ENCODE measurements at regions not wholly inside any gene's neighbourhood (a gene's known extent, or its start where the extent isn't known, plus 50 kb on each side); places are given as distances from the start of the nearest gene placed in this dataset.

DNA sequence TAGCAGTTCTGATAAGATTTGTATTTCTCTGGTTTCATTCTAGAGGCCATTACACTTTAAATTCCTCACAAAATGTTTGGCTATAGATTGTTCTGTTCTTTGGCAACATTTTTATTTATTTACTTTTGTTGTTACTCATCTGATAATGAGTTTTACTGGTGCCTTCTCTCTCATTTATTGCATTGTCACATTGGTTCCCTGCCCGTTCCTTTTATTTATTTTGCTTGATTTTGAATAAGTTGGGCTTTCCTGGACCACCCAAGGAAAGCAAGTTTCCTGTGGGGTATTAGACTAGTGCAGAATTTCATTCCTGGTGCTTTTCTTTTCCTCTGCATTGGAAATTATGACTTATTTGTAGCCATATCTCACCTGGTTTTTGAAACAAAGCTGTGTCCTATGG is 232.0 kb downstream of the SOCS6 start:
- H3K4me3 ChIP-seq (ENCODE audit: control insufficient read depth, low read depth, low read length): no peak overlapping the region
- DNase-seq (ENCODE audit: low read depth): no peak
- TF ChIP-seq, protein P1, sequence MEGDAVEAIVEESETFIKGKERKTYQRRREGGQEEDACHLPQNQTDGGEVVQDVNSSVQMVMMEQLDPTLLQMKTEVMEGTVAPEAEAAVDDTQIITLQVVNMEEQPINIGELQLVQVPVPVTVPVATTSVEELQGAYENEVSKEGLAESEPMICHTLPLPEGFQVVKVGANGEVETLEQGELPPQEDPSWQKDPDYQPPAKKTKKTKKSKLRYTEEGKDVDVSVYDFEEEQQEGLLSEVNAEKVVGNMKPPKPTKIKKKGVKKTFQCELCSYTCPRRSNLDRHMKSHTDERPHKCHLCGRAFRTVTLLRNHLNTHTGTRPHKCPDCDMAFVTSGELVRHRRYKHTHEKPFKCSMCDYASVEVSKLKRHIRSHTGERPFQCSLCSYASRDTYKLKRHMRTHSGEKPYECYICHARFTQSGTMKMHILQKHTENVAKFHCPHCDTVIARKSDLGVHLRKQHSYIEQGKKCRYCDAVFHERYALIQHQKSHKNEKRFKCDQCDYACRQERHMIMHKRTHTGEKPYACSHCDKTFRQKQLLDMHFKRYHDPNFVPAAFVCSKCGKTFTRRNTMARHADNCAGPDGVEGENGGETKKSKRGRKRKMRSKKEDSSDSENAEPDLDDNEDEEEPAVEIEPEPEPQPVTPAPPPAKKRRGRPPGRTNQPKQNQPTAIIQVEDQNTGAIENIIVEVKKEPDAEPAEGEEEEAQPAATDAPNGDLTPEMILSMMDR (IDR thresholded peaks at IDR 0.05; ENCODE audit: control insufficient read depth, insufficient read depth, low read depth, low read length, missing control alignments): no peak

DNA sequence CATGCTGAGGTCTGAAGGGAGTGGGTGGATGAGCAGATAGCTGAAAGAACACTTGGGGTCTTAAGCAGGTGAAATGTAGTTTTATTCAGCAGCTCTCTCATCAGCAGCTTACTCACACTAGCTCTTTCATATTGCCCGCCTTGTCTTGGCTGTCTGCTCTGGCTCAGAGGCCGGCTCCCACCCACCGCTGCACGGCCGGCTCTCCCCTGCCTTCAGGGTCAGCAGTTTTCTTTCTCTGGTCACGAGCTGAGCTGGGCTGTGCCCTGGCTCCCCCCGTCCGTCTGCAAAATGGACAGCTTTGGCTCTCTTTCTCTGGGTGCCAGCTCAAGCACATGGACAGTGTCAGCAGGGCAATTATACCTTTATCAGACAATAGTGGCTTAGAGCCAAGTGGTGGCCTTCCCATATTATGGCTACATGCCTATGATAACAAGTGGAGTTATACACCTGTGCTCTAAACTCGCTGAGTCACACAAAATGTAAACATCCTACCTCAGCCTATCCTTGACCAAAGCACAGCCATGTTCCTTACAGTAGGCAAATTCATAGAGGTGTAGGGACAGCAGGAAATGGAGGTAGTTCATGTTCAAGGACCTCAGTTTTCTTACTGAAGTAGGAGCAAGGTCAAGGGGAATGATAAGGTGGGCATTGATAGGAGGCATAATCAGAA is 224.8 kb downstream of the SOCS6 start:
- H3K4me3 ChIP-seq (ENCODE audit: control insufficient read depth, low read depth, low read length): no peak overlapping the region
- no peak for DNase-seq (ENCODE audit: low read depth)
- TF ChIP-seq, protein P1 (IDR thresholded peaks at IDR 0.05; ENCODE audit: control insufficient read depth, insufficient read depth, low read depth, low read length, missing control alignments): no peak

DNA sequence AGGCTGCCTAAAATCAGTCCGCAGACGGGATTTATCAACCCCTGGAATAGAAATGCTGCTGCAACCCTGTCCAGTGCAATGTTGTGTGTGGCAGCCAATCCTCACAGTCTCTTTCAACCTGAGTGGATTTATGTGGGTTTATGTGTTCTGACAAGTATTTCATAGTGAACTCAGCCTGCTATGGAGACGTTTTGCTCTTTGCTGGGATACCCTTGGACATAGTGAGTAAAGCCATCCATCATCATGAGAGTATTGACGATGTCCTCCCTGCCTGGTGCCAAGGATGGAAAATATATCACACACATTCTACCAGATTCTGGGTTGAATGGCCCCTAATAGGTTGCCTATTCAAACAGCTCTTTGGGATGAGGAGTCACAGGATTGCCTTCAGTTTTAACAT is 219.1 kb downstream of the SOCS6 start:
- TF ChIP-seq, protein P1 (IDR thresholded peaks at IDR 0.05; ENCODE audit: control insufficient read depth, insufficient read depth, low read depth, low read length, missing control alignments): no peak
- H3K4me3 ChIP-seq (ENCODE audit: control insufficient read depth, low read depth, low read length): no peak overlapping the region
- DNase-seq (ENCODE audit: low read depth): no peak

DNA sequence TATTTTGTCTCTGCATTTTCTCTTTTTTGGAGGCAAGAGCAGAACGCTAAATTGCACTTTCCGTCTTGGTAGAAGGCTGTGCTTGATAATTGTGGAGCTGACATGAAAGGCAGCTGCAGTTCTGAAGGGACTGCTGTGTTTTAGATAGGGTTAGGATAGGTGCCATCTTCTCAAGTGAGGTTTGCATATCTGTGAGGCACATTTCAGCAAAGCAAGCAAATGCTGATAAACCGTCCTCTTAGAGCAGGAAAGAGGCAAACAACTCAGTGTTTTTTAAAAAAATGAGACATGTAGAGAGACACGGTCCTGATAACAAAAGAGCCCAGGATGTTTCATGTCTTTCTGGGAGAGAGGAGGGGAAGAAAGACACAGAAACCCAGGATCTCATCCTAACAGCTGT is 217.7 kb downstream of the SOCS6 start:
- H3K4me3 ChIP-seq (ENCODE audit: control insufficient read depth, low read depth, low read length): no peak overlapping the region
- TF ChIP-seq, protein P1 (IDR thresholded peaks at IDR 0.05; ENCODE audit: control insufficient read depth, insufficient read depth, low read depth, low read length, missing control alignments): no peak
- no peak for DNase-seq (ENCODE audit: low read depth)

DNA sequence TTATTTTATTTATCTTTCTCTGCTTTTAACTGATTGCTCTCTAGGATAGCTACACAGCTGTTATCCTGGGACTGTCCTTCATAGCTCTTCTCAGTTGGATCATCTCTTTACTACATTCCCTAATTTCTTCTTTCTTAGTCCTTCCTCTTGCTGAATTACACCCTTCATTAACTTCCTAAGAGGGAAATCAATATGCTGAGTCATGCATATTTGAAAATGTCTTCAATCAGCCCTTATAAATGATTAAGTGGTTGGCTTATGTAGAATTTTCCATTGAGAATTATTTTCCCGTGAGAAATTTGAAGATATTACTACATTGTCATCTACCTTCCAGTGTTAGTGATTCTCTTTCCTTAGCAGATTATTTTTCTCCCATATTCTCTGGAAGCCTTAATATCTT is 214.2 kb downstream of the SOCS6 start:
- TF ChIP-seq, protein P1 (IDR thresholded peaks at IDR 0.05; ENCODE audit: control insufficient read depth, insufficient read depth, low read depth, low read length, missing control alignments): no peak
- DNase-seq (ENCODE audit: low read depth): no peak
- no peak overlapping the region for H3K4me3 ChIP-seq (ENCODE audit: control insufficient read depth, low read depth, low read length)

DNA sequence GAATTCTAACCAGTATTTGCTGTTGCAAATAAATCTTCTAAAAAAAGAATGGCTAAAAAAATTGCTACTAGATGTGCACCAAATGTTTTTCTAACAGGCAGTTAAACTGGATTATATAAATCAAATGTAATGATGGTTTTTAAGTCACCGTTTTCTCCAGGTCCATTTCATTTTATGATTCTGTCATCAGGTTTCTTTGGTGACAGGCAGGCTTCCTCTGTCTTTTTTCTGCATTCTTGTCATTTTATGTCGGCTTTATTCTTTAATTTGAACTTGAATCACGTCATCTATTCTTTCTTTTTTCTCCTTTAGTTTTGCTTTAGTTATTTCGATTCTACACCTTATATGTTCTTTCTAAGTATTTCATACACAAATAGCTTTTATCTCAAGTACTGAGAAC is 212.5 kb downstream of the SOCS6 start:
- H3K4me3 ChIP-seq (ENCODE audit: control insufficient read depth, low read depth, low read length): no peak overlapping the region
- no peak for DNase-seq (ENCODE audit: low read depth)
- TF ChIP-seq, protein P1 (IDR thresholded peaks at IDR 0.05; ENCODE audit: control insufficient read depth, insufficient read depth, low read depth, low read length, missing control alignments): no peak
